Astrocyte (in vitro differentiated cells and primary cell): ENCODE measurements at regions not wholly inside any gene's neighbourhood (a gene's known extent, or its start where the extent isn't known, plus 50 kb on each side); places are given as distances from the start of the nearest gene placed in this dataset.

Source experiments
- DNase-seq: peaks from one replicate; pipeline ENCODE4 v3.0.0-alpha.2; 2010; ENCODE audit warnings: low read depth
- FAIRE-seq: peaks from 2 replicates; lab custom pipeline; 2011; peaks lifted over from hg19 to GRCh38; lab: Jason Lieb, UNC
- H2AFZ ChIP-seq: 2 replicates; pipeline ENCODE4 v1.6.0; 2012; ENCODE audit warnings: low read depth, low read length, inconsistent platforms
- H3K27ac ChIP-seq: 2 replicates; pipeline ENCODE4 v1.5.1; 2011; ENCODE audit warnings: low read depth, low read length, inconsistent platforms
- H3K27me3 ChIP-seq: 2 replicates; pipeline ENCODE4 v1.6.0; 2011; ENCODE audit warnings: low read length, inconsistent platforms; ENCODE audit not compliant: insufficient read depth
- H3K36me3 ChIP-seq: 2 replicates; pipeline ENCODE4 v1.5.1; 2011; ENCODE audit warnings: low read length, inconsistent platforms; ENCODE audit not compliant: insufficient read depth
- H3K4me1 ChIP-seq: 2 replicates; pipeline ENCODE4 v1.5.1; 2011; ENCODE audit warnings: low read length, inconsistent platforms; ENCODE audit not compliant: insufficient read depth
- H3K4me2 ChIP-seq: 2 replicates; pipeline ENCODE4 v1.6.0; 2012; ENCODE audit warnings: low read length, inconsistent platforms
- H3K4me3 ChIP-seq: 2 replicates; pipeline ENCODE4 v1.5.1; 2011; ENCODE audit warnings: low read depth, mild to moderate bottlenecking, low read length, inconsistent platforms; ENCODE audit not compliant: insufficient read depth
- H3K79me2 ChIP-seq: 2 replicates; pipeline ENCODE4 v1.6.0; 2012; ENCODE audit warnings: mild to moderate bottlenecking, low read length, inconsistent platforms; ENCODE audit not compliant: insufficient read depth
- H3K9ac ChIP-seq: 2 replicates; pipeline ENCODE4 v1.6.0; 2012; ENCODE audit warnings: mild to moderate bottlenecking, low read length, inconsistent platforms
- H3K9me3 ChIP-seq: 2 replicates; pipeline ENCODE4 v1.5.1; 2012; ENCODE audit warnings: low read depth, mild to moderate bottlenecking, low read length, inconsistent platforms; ENCODE audit not compliant: insufficient read depth
- H4K20me1 ChIP-seq: 2 replicates; pipeline ENCODE4 v1.6.0; 2012; ENCODE audit warnings: low read length, inconsistent platforms; ENCODE audit not compliant: insufficient read depth
- H3K27ac Mint-ChIP-seq: one replicate; pipeline ENCODE4 v1.8.0; 2021; ENCODE audit warnings: mild to moderate bottlenecking, mixed read lengths; ENCODE audit not compliant: unreplicated experiment
- H3K27me3 Mint-ChIP-seq: one replicate; pipeline ENCODE4 v1.8.0; 2021; ENCODE audit warnings: low read depth, mixed read lengths; ENCODE audit not compliant: unreplicated experiment
- H3K36me3 Mint-ChIP-seq: one replicate; pipeline ENCODE4 v1.8.0; 2021; ENCODE audit warnings: low read depth, mixed read lengths; ENCODE audit not compliant: unreplicated experiment
- H3K4me1 Mint-ChIP-seq: one replicate; pipeline ENCODE4 v1.8.0; 2021; ENCODE audit warnings: low read depth, mixed read lengths; ENCODE audit not compliant: unreplicated experiment
- H3K4me3 Mint-ChIP-seq: one replicate; pipeline ENCODE4 v1.8.0; 2021; ENCODE audit warnings: mild to moderate bottlenecking, moderate library complexity, mixed read lengths; ENCODE audit not compliant: unreplicated experiment
- H3K9me3 Mint-ChIP-seq: one replicate; pipeline ENCODE4 v1.8.0; 2021; ENCODE audit warnings: mild to moderate bottlenecking, mixed read lengths; ENCODE audit not compliant: unreplicated experiment
- CTCF ChIP-seq: IDR thresholded peaks from 2 replicates; pipeline ENCODE4 v1.5.1; 2011; ENCODE audit warnings: low read depth, mild to moderate bottlenecking, inconsistent platforms, low read length, moderate library complexity; ENCODE audit not compliant: insufficient read depth
- EZH2 ChIP-seq: IDR thresholded peaks from 2 replicates; pipeline ENCODE4 v1.6.1; 2012; ENCODE audit warnings: mild to moderate bottlenecking, low read length, inconsistent platforms; ENCODE audit not compliant: insufficient read depth

- no peaks in the 10 kb centered on the region for H3K27me3 ChIP-seq
- FAIRE-seq: no peak
Observed at GRCh38 chr4:125235971-125236370, 78.8 kb upstream of the FAT4 start.

GRCh38 chr4:125231661-125232060, 83.1 kb upstream of the FAT4 start:
- no peak overlapping the region for H3K4me2 ChIP-seq
- no peaks in the 10 kb centered on the region for H3K36me3 ChIP-seq
- no peak overlapping the region for H3K4me3 ChIP-seq
- no peaks in the 10 kb centered on the region for H3K4me1 ChIP-seq
- no peak overlapping the region for H3K9ac ChIP-seq
- no peaks in the 10 kb centered on the region for H3K27me3 ChIP-seq
- no peak overlapping the region for H3K27ac Mint-ChIP-seq
- H3K9me3 Mint-ChIP-seq: no peaks in the 10 kb centered on the region
- TF ChIP-seq CTCF (no peak), EZH2 (no peak)
- H3K4me3 Mint-ChIP-seq: no peak overlapping the region
- H4K20me1 ChIP-seq: no peaks in the 10 kb centered on the region
- DNase-seq (no peak), FAIRE-seq (no peak)
- no peaks in the 10 kb centered on the region for H3K27me3 Mint-ChIP-seq
- H3K79me2 ChIP-seq: no peaks in the 10 kb centered on the region
- no peak overlapping the region for H2AFZ ChIP-seq
- no peaks in the 10 kb centered on the region for H3K4me1 Mint-ChIP-seq
- no peaks in the 10 kb centered on the region for H3K36me3 Mint-ChIP-seq
- no peak overlapping the region for H3K27ac ChIP-seq
- no peaks in the 10 kb centered on the region for H3K9me3 ChIP-seq

More at GRCh38 chr4:125235971-125236370, 78.8 kb upstream of the FAT4 start:
- H3K36me3 Mint-ChIP-seq: no peaks in the 10 kb centered on the region
- no peaks in the 10 kb centered on the region for H3K27me3 Mint-ChIP-seq
- Histone ChIP-seq H3K79me2 (no peaks in the 10 kb centered on the region), H3K4me3 (no peak overlapping the region), H3K4me1 (no peaks in the 10 kb centered on the region), H3K9me3 (no peaks in the 10 kb centered on the region), H3K4me2 (no peak overlapping the region), H4K20me1 (no peaks in the 10 kb centered on the region), H3K27ac (no peak overlapping the region), H3K9ac (no peak overlapping the region), H2AFZ (no peak overlapping the region), H3K36me3 (no peaks in the 10 kb centered on the region)
- no peak overlapping the region for H3K27ac Mint-ChIP-seq
- DNase-seq: no peak
- TF ChIP-seq CTCF (no peak), EZH2 (no peak)
- H3K4me3 Mint-ChIP-seq: no peak overlapping the region
- H3K4me1 Mint-ChIP-seq: no peaks in the 10 kb centered on the region
- no peaks in the 10 kb centered on the region for H3K9me3 Mint-ChIP-seq

- Mint-ChIP-seq H3K36me3 (no peaks in the 10 kb centered on the region), H3K4me3 (no peak overlapping the region), H3K4me1 (no peaks in the 10 kb centered on the region), H3K9me3 (no peaks in the 10 kb centered on the region), H3K27me3 (no peaks in the 10 kb centered on the region), H3K27ac (no peak overlapping the region)
- Histone ChIP-seq H3K27ac (no peak overlapping the region), H3K9ac (no peak overlapping the region), H4K20me1 (no peaks in the 10 kb centered on the region), H3K9me3 (no peaks in the 10 kb centered on the region), H2AFZ (no peak overlapping the region), H3K36me3 (no peaks in the 10 kb centered on the region), H3K79me2 (no peaks in the 10 kb centered on the region), H3K4me1 (no peaks in the 10 kb centered on the region), H3K4me3 (no peak overlapping the region), H3K4me2 (no peak overlapping the region), H3K27me3 (no peaks in the 10 kb centered on the region)
- FAIRE-seq: no peak
- TF ChIP-seq EZH2 (no peak), CTCF (no peak)
- no peak for DNase-seq
Observed at GRCh38 chr4:125229596-125230058, 85.1 kb upstream of the FAT4 start.
